ENCODE measurements at regions not wholly inside any gene's neighbourhood (a gene's known extent, or its start where the extent isn't known, plus 50 kb on each side); places are given as distances from the start of the nearest gene placed in this dataset.

DNA sequence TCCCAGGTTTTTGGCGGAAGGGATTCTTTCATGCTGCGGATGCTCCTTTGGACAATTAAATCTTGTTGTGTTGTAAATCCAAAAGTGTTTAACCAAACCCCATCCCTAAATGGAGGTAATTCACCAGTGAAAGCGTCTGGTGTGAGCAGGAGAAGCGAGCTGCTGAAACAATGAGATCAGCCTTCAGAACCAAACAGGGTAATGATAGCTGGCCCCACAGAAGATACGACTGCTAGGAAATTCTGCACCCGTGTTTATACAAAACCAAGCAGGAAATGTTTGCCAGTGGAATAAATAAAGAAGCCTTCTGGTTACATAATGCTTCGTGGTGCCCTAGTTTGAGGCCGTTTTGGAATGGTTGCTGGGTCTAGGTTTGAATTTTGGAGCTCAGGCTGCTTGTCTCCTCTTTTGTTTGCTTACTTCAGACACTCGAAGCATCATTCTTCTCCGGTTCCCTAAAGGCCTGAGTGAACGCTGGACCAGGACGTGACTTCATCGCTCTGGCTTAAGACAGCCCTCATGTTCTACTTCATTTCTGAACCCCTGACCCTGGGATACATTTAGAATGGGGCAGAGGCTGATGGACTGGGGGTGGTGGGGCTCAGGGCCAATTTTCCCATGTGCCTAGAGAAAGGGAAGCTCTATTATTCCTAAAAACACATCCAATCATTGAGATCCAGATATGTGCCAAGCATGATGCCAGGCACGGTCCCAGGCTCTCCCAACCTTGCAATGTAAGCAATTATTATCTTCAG is 61.6 kb upstream of the JAG1 start:
- no peak overlapping the region for H3K23ac ChIP-seq (ENCODE audit: insufficient read length)
- H2BK20ac ChIP-seq (ENCODE audit: low read length), result no peak overlapping the region
- H2BK5ac ChIP-seq (ENCODE audit: low read depth, low read length), result no peak overlapping the region
- no peaks in the 10 kb centered on the region for H4K20me1 ChIP-seq (replicated peaks in 1 of 2; ENCODE audit: control insufficient read depth in 1 of 2, insufficient read depth in 2 of 2, low read length in 2 of 2)
- WGBS, 2 experiments (ENCODE audit: extremely low coverage in 1 of 2, insufficient coverage in 1 of 2, insufficient read length in 1 of 2, insufficient replicate concordance in 2 of 2, low coverage in 1 of 2, low lambda C conversion rate in 2 of 2, missing lambda C conversion rate in 1 of 2), result 92% methylated on average over 14 of the region's 14 CpGs; no CpG with 5 or more reads in 1 of the 2 experiments
- no peak overlapping the region for H3K27ac ChIP-seq (ENCODE audit: low read depth, low read length)
- H2BK15ac ChIP-seq (ENCODE audit: low read length), result no peak overlapping the region
- no peak overlapping the region for H3K4me2 ChIP-seq (ENCODE audit: insufficient read depth in 1 of 2, low read depth in 2 of 2, low read length in 2 of 2)
- no peaks in the 10 kb centered on the region for H3K9me3 ChIP-seq (ENCODE audit: insufficient read depth in 2 of 2, low read depth in 1 of 2, low read length in 1 of 2)
- H3K79me1 ChIP-seq (ENCODE audit: low read depth, low read length), result no peaks in the 10 kb centered on the region
- no peak for DNase-seq (ENCODE audit: low read depth in 1 of 2, low spot score in 2 of 2)
- no peak overlapping the region; the same call in 1 of the 2 replicates for H4K8ac ChIP-seq (ENCODE audit: extremely low read depth, insufficient read depth, low read length)
- H4K91ac ChIP-seq (replicated peaks; ENCODE audit: insufficient read length, low read length), result no peak overlapping the region
- no peak overlapping the region for H3K56ac ChIP-seq (replicated peaks; ENCODE audit: insufficient read length, low read depth, low read length)
- TF ChIP-seq RXRA (IDR thresholded peaks at IDR 0.05; ENCODE audit: insufficient read depth, low read depth, low read length) (no peak), RAD21 (IDR thresholded peaks at IDR 0.05 in 1 of 2, conservative IDR thresholded peaks at IDR 0.05 in 1 of 2; ENCODE audit: low read depth in 2 of 2, low read length in 2 of 2) (no peak), EZH2 (IDR thresholded peaks at IDR 0.05; ENCODE audit: low read depth, low read length, severe bottlenecking) (no peak), NRF1 (IDR thresholded peaks at IDR 0.05; ENCODE audit: low read depth, low read length) (no peak), FOSL1 (IDR thresholded peaks at IDR 0.05; ENCODE audit: insufficient read depth, low read depth, low read length) (no peak)
- TF ChIP-seq, protein P1, sequence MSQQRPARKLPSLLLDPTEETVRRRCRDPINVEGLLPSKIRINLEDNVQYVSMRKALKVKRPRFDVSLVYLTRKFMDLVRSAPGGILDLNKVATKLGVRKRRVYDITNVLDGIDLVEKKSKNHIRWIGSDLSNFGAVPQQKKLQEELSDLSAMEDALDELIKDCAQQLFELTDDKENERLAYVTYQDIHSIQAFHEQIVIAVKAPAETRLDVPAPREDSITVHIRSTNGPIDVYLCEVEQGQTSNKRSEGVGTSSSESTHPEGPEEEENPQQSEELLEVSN (IDR thresholded peaks at IDR 0.05), result no peak
- no peak overlapping the region for H3K14ac ChIP-seq (ENCODE audit: insufficient read length)
- H3K36me3 ChIP-seq (ENCODE audit: control insufficient read depth in 2 of 4, insufficient read depth in 4 of 4, low read length in 3 of 4), result no peaks in the 10 kb centered on the region
- ChIA-PET POLR2A (ENCODE audit: partially characterized antibody) (no interaction called here), CTCF (ENCODE audit: partially characterized antibody) (interaction anchor here (1.1 kb wide), 1 partner anchor 99 kb away, joined by 3 read pairs; no protein-coding TSS in a partner anchor)
- no peaks in the 10 kb centered on the region for H3K27me3 ChIP-seq (replicated peaks in 1 of 4; ENCODE audit: control insufficient read depth in 3 of 4, extremely low read depth in 1 of 4, insufficient read depth in 3 of 4, low read length in 3 of 4)
- no peak overlapping the region for H3K9ac ChIP-seq (replicated peaks in 1 of 4; ENCODE audit: extremely low read depth in 1 of 4, low read depth in 3 of 4, low read length in 3 of 4)
- H3K4me3 ChIP-seq (ENCODE audit: extremely low read depth in 1 of 4, insufficient read depth in 2 of 4, low read depth in 3 of 4, low read length in 4 of 4), result no peak overlapping the region
- H2AK5ac ChIP-seq (ENCODE audit: low read depth, low read length), result no peak overlapping the region
- no peak overlapping the region for H3K4ac ChIP-seq (replicated peaks; ENCODE audit: insufficient read length, low read depth, low read length)
- no peak overlapping the region for H2BK12ac ChIP-seq (ENCODE audit: low read depth, low read length)
- H3K79me2 ChIP-seq (ENCODE audit: control insufficient read depth in 1 of 2, insufficient read depth in 2 of 2, low read length in 2 of 2), result no peaks in the 10 kb centered on the region
- no peak overlapping the region for H4K5ac ChIP-seq (ENCODE audit: insufficient read length, low read depth, low read length)
- H2BK120ac ChIP-seq (replicated peaks; ENCODE audit: low read depth, low read length), result no peak overlapping the region
- no peak overlapping the region for H3K18ac ChIP-seq (ENCODE audit: extremely low read depth, low read length)
- peaks cover 3% of the 10 kb centered on the region; the same call in 1 of the 2 replicates for H3K23me2 ChIP-seq (ENCODE audit: low read depth, low read length)
- H2AFZ ChIP-seq (ENCODE audit: low read length), result no peak overlapping the region; the same call in 1 of the 2 replicates
- no peaks in the 10 kb centered on the region for H3K4me1 ChIP-seq (replicated peaks in 1 of 4; ENCODE audit: control insufficient read depth in 3 of 4, insufficient read depth in 4 of 4, low read length in 3 of 4)
- FAIRE-seq, result no peak

Data from H1 (cell line).